Activated naive CD8-positive, alpha-beta T cell treated with anti-CD3 and anti-CD28 coated beads, Interleukin-2, amount 50 U/mL, for 24 hours (primary cell): ENCODE measurements at regions not wholly inside any gene's neighbourhood (a gene's known extent, or its start where the extent isn't known, plus 50 kb on each side); places are given as distances from the start of the nearest gene placed in this dataset.

Source experiments
- ATAC-seq: fragments of 150-1000 bp; cut with Tn5 transposase; one replicate; pipeline ENCODE4 v1.10.0; 2021
- DNase-seq: peaks from one replicate; pipeline ENCODE4 v3.0.0; 2021
- H3K27ac Mint-ChIP-seq: one replicate; pipeline ENCODE4 v1.8.0; 2021; ENCODE audit warnings: mild to moderate bottlenecking, mixed read lengths
- H3K27me3 Mint-ChIP-seq: one replicate; pipeline ENCODE4 v1.8.0; 2021; ENCODE audit warnings: mixed read lengths
- H3K36me3 Mint-ChIP-seq: one replicate; pipeline ENCODE4 v1.8.0; 2021; ENCODE audit warnings: low read depth, mixed read lengths
- H3K4me1 Mint-ChIP-seq: one replicate; pipeline ENCODE4 v1.8.0; 2021; ENCODE audit warnings: mixed read lengths
- H3K4me3 Mint-ChIP-seq: one replicate; pipeline ENCODE4 v1.8.0; 2021; ENCODE audit warnings: mild to moderate bottlenecking, moderate library complexity, mixed read lengths
- H3K9me3 Mint-ChIP-seq: one replicate; pipeline ENCODE4 v1.8.0; 2021; ENCODE audit warnings: mixed read lengths

- ATAC-seq (no peak), DNase-seq (no peak)
- Mint-ChIP-seq H3K27ac (no peak overlapping the region), H3K9me3 (no peaks in the 10 kb centered on the region), H3K36me3 (peaks cover 2% of the 10 kb centered on the region), H3K27me3 (no peaks in the 10 kb centered on the region), H3K4me3 (no peak overlapping the region), H3K4me1 (peaks cover 49% of the 10 kb centered on the region)
Observed at GRCh38 chr1:59022199-59022598, 238.4 kb upstream of the JUN start.

DNA sequence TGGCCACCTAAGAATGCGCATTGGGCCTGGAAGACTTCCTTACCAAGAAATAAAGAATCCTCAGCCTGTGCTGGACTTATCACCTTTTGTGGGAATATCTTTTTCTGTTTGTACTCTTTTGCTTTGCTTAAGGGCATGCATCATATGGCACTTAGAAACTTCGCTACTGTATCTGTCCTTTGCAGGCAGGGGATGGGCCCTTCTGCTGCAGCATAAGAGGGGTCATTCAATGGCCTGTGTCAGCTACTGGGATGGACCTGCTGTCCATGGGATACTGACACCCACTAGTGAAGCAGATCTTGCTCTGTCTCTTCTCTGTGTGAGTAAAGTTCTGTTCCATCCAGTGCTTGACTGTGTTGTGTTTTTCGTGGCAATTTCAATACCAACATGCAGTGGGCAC, 239.0 kb upstream of the JUN start:
- peaks cover 50% of the 10 kb centered on the region for H3K4me1 Mint-ChIP-seq
- no peak overlapping the region for H3K27ac Mint-ChIP-seq

GRCh38 chr1:59025201-59025600, 241.4 kb upstream of the JUN start:
- no peaks in the 10 kb centered on the region for H3K36me3 Mint-ChIP-seq
- no peak overlapping the region for H3K27ac Mint-ChIP-seq
- no peaks in the 10 kb centered on the region for H3K27me3 Mint-ChIP-seq
- peaks cover 33% of the 10 kb centered on the region for H3K4me1 Mint-ChIP-seq
- ATAC-seq (no peak), DNase-seq (no peak)
- no peaks in the 10 kb centered on the region for H3K9me3 Mint-ChIP-seq
- H3K4me3 Mint-ChIP-seq: no peak overlapping the region

More for the DNA sequence above, 239.0 kb upstream of the JUN start:
- Mint-ChIP-seq H3K9me3 (no peaks in the 10 kb centered on the region), H3K27me3 (no peaks in the 10 kb centered on the region), H3K36me3 (peaks cover 2% of the 10 kb centered on the region), H3K4me3 (no peak overlapping the region)
- DNase-seq (no peak), ATAC-seq (no peak)

DNA sequence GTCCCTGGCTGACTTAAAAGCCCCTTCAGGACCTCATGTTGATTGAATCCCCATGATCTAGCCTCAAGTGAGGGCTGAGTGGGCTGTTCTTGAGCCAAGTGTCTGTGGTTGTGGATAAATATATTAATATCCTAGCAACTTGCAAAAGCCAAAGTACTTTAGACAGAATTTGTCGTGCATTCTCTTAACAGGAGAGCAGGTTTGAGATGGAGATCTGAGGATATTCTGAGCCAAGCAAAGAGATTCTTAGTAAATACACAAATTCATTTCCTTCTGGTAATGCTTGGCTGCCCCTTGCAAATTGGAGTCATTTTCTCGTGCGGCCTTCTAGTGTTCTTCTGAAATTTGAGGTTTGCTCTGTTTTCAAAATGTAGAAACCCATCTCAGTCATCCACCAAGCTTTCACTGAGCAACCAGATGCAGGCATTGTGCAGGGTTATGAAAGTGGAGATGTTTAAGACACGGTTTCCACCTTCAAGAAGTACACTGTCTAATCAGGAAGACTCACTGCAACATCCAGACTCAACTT, 242.1 kb upstream of the JUN start:
- H3K4me3 Mint-ChIP-seq: no peak overlapping the region
- H3K27me3 Mint-ChIP-seq: no peaks in the 10 kb centered on the region
- peak; percentile 25 for ATAC-seq
- H3K4me1 Mint-ChIP-seq: peaks cover 25% of the 10 kb centered on the region
- no peak for DNase-seq
- H3K27ac Mint-ChIP-seq: peak overlapping the region; percentile 75
- H3K9me3 Mint-ChIP-seq: no peaks in the 10 kb centered on the region
- no peaks in the 10 kb centered on the region for H3K36me3 Mint-ChIP-seq

DNA sequence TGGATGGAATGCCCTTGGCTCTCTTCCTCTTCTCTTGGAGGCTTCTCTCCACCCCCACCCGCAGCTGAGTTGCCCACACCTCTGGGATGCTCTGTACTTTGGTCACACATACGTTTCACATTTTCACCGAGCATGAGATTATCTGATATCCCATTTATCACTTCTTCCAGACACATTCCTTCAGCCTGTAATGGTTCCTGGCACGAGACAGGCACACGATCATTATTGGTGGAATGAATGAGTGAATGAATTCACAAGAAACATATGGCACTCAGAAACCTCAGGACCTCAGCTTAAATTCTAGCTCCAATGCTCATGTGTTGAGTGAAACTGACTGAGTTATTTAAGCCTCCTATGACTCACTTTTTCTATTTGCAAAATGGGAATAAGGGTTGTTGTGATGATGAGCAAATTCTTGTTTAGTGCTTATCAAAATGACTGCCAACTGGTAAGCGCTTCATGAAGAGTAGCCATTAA, 242.7 kb upstream of the JUN start:
- H3K27me3 Mint-ChIP-seq: no peaks in the 10 kb centered on the region
- peaks cover 23% of the 10 kb centered on the region for H3K4me1 Mint-ChIP-seq
- no peaks in the 10 kb centered on the region for H3K9me3 Mint-ChIP-seq
- ATAC-seq (peak; percentile 55), DNase-seq (no peak)
- peak overlapping the region; percentile 75 for H3K27ac Mint-ChIP-seq
- no peaks in the 10 kb centered on the region for H3K36me3 Mint-ChIP-seq
- no peak overlapping the region for H3K4me3 Mint-ChIP-seq

DNA sequence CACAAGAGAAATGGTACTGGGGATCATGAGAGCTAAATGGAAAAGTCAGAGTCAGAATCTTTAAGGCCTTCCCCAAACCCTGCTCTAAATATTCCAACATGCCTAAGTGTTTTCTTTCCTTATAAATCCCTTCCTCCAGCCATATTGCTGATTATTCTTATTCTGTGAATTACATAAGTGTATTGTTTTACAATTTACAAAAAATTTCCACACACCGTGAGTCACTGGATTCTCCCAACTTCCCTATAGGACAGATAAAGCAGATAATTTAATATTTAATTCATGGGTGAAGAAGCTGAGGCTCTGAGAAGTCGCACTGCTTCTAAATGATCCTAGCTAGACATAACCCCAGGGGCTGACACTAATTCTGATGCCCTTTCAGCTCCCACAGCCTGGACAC, 243.3 kb upstream of the JUN start:
- H3K27ac Mint-ChIP-seq: peak overlapping the region; percentile 75
- H3K9me3 Mint-ChIP-seq: no peaks in the 10 kb centered on the region
- no peak for DNase-seq
- ATAC-seq: no peak
- H3K4me1 Mint-ChIP-seq: peaks cover 23% of the 10 kb centered on the region
- no peaks in the 10 kb centered on the region for H3K36me3 Mint-ChIP-seq
- no peak overlapping the region for H3K4me3 Mint-ChIP-seq
- H3K27me3 Mint-ChIP-seq: no peaks in the 10 kb centered on the region

- Mint-ChIP-seq H3K9me3 (no peaks in the 10 kb centered on the region), H3K36me3 (no peaks in the 10 kb centered on the region), H3K4me3 (no peak overlapping the region), H3K27ac (no peak overlapping the region), H3K27me3 (no peaks in the 10 kb centered on the region), H3K4me1 (peaks cover 23% of the 10 kb centered on the region)
- no peak for ATAC-seq
- no peak for DNase-seq
Observed at GRCh38 chr1:59028048-59028447, 244.2 kb upstream of the JUN start.

DNA sequence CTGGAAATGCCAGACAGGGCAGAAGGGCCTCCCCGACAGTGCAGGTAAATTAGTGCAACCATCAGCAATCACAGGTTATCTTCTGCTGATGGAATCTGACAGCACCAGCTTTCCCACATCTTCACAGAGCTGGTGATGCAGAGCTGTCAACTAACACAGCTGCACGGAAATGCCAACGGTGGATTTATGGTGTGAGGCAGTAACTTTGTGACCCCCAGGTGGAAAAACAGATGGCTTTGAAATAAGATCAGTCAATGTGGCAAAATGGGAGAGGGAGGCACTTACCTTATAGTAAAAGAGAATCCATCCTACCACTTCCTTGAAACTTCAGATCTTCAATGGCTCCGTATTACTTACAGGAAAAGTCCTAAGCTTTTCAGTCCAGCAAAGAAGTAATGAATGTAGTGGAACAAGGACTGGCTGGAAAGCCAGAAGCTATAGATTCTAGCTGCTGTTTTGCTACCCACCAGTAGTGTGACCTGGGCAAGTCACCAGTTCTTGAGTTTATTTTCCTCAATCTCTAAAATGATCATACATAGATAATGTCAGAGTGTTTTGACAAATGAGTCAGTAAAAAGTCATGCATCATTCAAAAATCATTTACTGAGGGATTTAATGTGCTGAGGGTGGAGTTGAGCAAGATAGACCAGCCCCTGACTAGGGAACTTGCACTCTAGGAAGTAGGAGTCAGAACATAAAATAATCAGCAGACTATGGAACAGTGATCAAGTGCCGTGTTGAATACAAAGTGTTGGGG, 245.7 kb upstream of the JUN start:
- no peak for ATAC-seq
- Mint-ChIP-seq H3K9me3 (no peaks in the 10 kb centered on the region), H3K36me3 (no peaks in the 10 kb centered on the region), H3K4me1 (peaks cover 23% of the 10 kb centered on the region), H3K27ac (no peak overlapping the region), H3K27me3 (no peaks in the 10 kb centered on the region), H3K4me3 (no peak overlapping the region)
- DNase-seq: no peak

- Mint-ChIP-seq H3K36me3 (no peaks in the 10 kb centered on the region), H3K27ac (no peak overlapping the region), H3K9me3 (no peaks in the 10 kb centered on the region), H3K27me3 (no peaks in the 10 kb centered on the region), H3K4me1 (peaks cover under 1% of the 10 kb centered on the region), H3K4me3 (no peak overlapping the region)
- DNase-seq (no peak), ATAC-seq (no peak)
Observed at GRCh38 chr1:59032228-59032627, 248.4 kb upstream of the JUN start.

GRCh38 chr1:59033761-59034160, 249.9 kb upstream of the JUN start:
- ATAC-seq: no peak
- H3K27me3 Mint-ChIP-seq: no peaks in the 10 kb centered on the region
- H3K36me3 Mint-ChIP-seq: no peaks in the 10 kb centered on the region
- no peak for DNase-seq
- H3K4me3 Mint-ChIP-seq: no peak overlapping the region
- no peak overlapping the region for H3K27ac Mint-ChIP-seq
- no peaks in the 10 kb centered on the region for H3K4me1 Mint-ChIP-seq
- H3K9me3 Mint-ChIP-seq: no peaks in the 10 kb centered on the region

- DNase-seq: no peak
- no peak overlapping the region for H3K27ac Mint-ChIP-seq
Observed at GRCh38 chr1:59034925-59035324, 251.1 kb upstream of the JUN start.

GRCh38 chr1:59039551-59039950, 255.7 kb upstream of the JUN start:
- Mint-ChIP-seq H3K9me3 (no peaks in the 10 kb centered on the region), H3K36me3 (no peaks in the 10 kb centered on the region), H3K27me3 (no peaks in the 10 kb centered on the region), H3K4me1 (peaks cover 10% of the 10 kb centered on the region), H3K4me3 (no peak overlapping the region), H3K27ac (no peak overlapping the region)
- ATAC-seq: no peak
- DNase-seq: no peak

More at GRCh38 chr1:59034925-59035324, 251.1 kb upstream of the JUN start:
- no peak overlapping the region for H3K4me3 Mint-ChIP-seq
- no peak for ATAC-seq
- H3K4me1 Mint-ChIP-seq: no peaks in the 10 kb centered on the region
- no peaks in the 10 kb centered on the region for H3K36me3 Mint-ChIP-seq
- no peaks in the 10 kb centered on the region for H3K27me3 Mint-ChIP-seq
- H3K9me3 Mint-ChIP-seq: no peaks in the 10 kb centered on the region

- ATAC-seq: no peak
- Mint-ChIP-seq H3K27me3 (no peaks in the 10 kb centered on the region), H3K4me1 (peaks cover 18% of the 10 kb centered on the region), H3K9me3 (no peaks in the 10 kb centered on the region), H3K4me3 (no peak overlapping the region), H3K27ac (no peak overlapping the region), H3K36me3 (no peaks in the 10 kb centered on the region)
- no peak for DNase-seq
Observed at GRCh38 chr1:59040486-59040885, 256.4 kb upstream of the FGGY start.

DNA sequence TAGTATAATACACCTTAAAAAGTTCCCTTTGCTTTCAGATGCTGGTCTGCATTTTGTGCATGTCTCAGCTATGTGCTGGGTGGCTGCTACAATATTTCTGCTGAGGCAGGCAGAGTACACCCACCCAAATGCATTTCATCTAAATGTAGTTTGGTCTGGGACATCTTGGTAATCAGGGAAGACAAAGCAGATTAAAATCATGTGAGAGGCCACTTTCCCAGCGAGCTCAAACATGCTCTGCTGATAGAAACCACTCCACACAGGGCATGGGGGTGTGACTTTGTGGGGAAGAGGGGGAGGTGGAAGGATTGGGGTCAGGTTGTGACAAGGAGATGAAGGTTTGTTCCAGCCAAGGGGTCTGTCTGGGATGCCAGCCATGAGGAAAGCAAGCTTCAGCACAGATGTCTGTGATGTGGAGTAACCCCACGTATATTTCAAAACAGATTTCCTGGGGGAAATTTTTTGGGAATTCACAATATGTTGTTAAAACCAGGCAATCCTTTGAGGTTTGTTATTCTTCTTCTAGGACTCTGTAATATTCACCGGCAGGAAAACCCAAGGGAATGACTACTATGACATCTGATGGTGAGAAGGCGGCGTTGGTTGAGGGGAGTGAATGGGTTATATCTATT, 255.1 kb upstream of the FGGY start:
- no peak for DNase-seq
- Mint-ChIP-seq H3K27ac (no peak overlapping the region), H3K4me1 (peaks cover 31% of the 10 kb centered on the region), H3K36me3 (no peaks in the 10 kb centered on the region), H3K9me3 (no peaks in the 10 kb centered on the region), H3K27me3 (no peaks in the 10 kb centered on the region), H3K4me3 (no peak overlapping the region)
- no peak for ATAC-seq

DNA sequence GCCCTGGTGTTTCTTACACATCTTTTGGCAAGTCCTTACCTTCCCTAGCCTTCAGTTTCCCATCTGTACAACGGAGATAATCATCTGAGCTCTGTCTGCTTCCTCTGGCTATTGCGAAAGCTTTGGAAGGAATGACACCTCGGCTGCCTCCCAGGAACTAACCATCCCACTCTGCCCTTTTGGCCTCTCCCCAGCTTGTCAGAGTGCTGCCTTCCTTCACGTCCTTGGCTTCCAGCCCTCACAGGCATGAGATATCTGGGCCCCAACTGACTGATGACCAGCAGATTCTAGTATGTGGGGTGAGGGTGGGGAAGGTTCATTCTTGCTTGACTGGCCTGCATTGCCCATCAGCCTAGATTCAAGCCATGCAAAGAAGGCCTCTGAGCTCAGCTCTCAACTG, 253.1 kb upstream of the FGGY start:
- H3K27ac Mint-ChIP-seq: no peak overlapping the region
- ATAC-seq (no peak), DNase-seq (no peak)
- no peak overlapping the region for H3K4me3 Mint-ChIP-seq
- no peaks in the 10 kb centered on the region for H3K27me3 Mint-ChIP-seq
- H3K4me1 Mint-ChIP-seq: peaks cover 41% of the 10 kb centered on the region
- no peaks in the 10 kb centered on the region for H3K36me3 Mint-ChIP-seq
- H3K9me3 Mint-ChIP-seq: no peaks in the 10 kb centered on the region
